Naive thymus-derived CD4-positive, alpha-beta T cell (primary cell): ENCODE measurements at regions not wholly inside any gene's neighbourhood (a gene's known extent, or its start where the extent isn't known, plus 50 kb on each side); places are given as distances from the start of the nearest gene placed in this dataset.
A peak's percentile ranks its signal among the peaks of the same experiment; 100 is the strongest.
"Not testable (repeated sequence)": the region's sequence is repeated elsewhere in the genome, so short reads cannot be mapped to it uniquely, and the experiment has no call there.

ENCODE experiments used
- ATAC-seq: fragments of 150-1000 bp; cut with Tn5 transposase; 2 replicates; pipeline ENCODE4 v1.10.0; 2021; ENCODE audit warnings: mild to moderate bottlenecking, moderate library complexity
- CTCF ChIA-PET: fragments of 350-600 bp; sonication (Branson Sonifier 250); formaldehyde crosslinking; loops from one replicate; lab custom pipeline; 2021; ENCODE audit warnings: antibody characterized with exemption; lab: Charles Lee
- POLR2A ChIA-PET: fragments of 350-600 bp; sonication (Branson Sonifier 250); formaldehyde crosslinking; loops from one replicate; lab custom pipeline; 2021; ENCODE audit warnings: antibody characterized with exemption, inconsistent platforms; lab: Charles Lee
- DNase-seq, 9 donors: peaks; one replicate each; pipeline versions ENCODE4 v3.0.0 to v3.0.0-alpha.2; 2020 to 2022; ENCODE audit warnings: mixed read lengths in 1 of 9
- H3K27ac ChIP-seq: one replicate; pipeline ENCODE4 v1.7.0; 2013; ENCODE audit warnings: mild to moderate bottlenecking, low read depth, low read length, moderate library complexity
- H3K27me3 ChIP-seq, 2 donors: one replicate each; pipeline ENCODE4 v1.7.0; 2013; ENCODE audit warnings: low read length in 2 of 2, mild to moderate bottlenecking in 2 of 2, moderate library complexity in 2 of 2; ENCODE audit not compliant: control insufficient read depth in 2 of 2, insufficient read depth in 2 of 2
- H3K36me3 ChIP-seq, 3 experiments: 1 replicate in 2 of 3; 2 replicates in 1 of 3; pipeline ENCODE4 v1.7.0; 2013; ENCODE audit warnings: low read length in 3 of 3, mild to moderate bottlenecking in 3 of 3, moderate library complexity in 1 of 3; ENCODE audit not compliant: insufficient read depth in 3 of 3, control insufficient read depth in 2 of 3
- H3K4me1 ChIP-seq, 2 donors: one replicate each; pipeline ENCODE4 v1.7.0; 2013; ENCODE audit warnings: low read length in 2 of 2, mild to moderate bottlenecking in 2 of 2, moderate library complexity in 1 of 2; ENCODE audit not compliant: control insufficient read depth in 2 of 2, insufficient read depth in 2 of 2
- H3K4me3 ChIP-seq: 2 replicates; pipeline ENCODE4 v1.7.0; 2013; ENCODE audit warnings: mild to moderate bottlenecking, low read length
- H3K9me3 ChIP-seq, 3 experiments: 1 replicate in 2 of 3; 2 replicates in 1 of 3; pipeline ENCODE4 v1.7.0; 2013; ENCODE audit warnings: low read length in 3 of 3; ENCODE audit not compliant: control insufficient read depth in 2 of 3
- H3K27ac Mint-ChIP-seq, 9 donors: one replicate each; pipeline ENCODE4 v1.8.0; 2020 to 2022; ENCODE audit warnings: mixed read lengths in 9 of 9, mild to moderate bottlenecking in 8 of 9, moderate library complexity in 5 of 9, inconsistent platforms in 2 of 9
- H3K27me3 Mint-ChIP-seq, 5 donors: one replicate each; pipeline ENCODE4 v1.8.0; 2021 to 2022; ENCODE audit warnings: mixed read lengths in 5 of 5, mild to moderate bottlenecking in 1 of 5
- H3K36me3 Mint-ChIP-seq, 5 donors: one replicate each; pipeline ENCODE4 v1.8.0; 2020 to 2022; ENCODE audit warnings: mixed read lengths in 5 of 5, mild to moderate bottlenecking in 3 of 5, inconsistent platforms in 1 of 5
- H3K4me1 Mint-ChIP-seq, 7 donors: one replicate each; pipeline ENCODE4 v1.8.0; 2020 to 2022; ENCODE audit warnings: mixed read lengths in 7 of 7, mild to moderate bottlenecking in 3 of 7, inconsistent platforms in 1 of 7
- H3K4me3 Mint-ChIP-seq, 10 donors: one replicate each; pipeline ENCODE4 v1.8.0; 2020 to 2022; ENCODE audit warnings: mild to moderate bottlenecking in 10 of 10, mixed read lengths in 10 of 10, moderate library complexity in 6 of 10, inconsistent platforms in 2 of 10
- H3K9me3 Mint-ChIP-seq, 11 donors: one replicate each; pipeline ENCODE4 v1.8.0; 2020 to 2022; ENCODE audit warnings: mixed read lengths in 11 of 11, mild to moderate bottlenecking in 4 of 11, inconsistent platforms in 1 of 11, moderate library complexity in 1 of 11
- intact Hi-C, 2 donors: fragments of 100-400 bp; cut with micrococcal nuclease; formaldehyde crosslinking; loops; one replicate each; pipeline ENCODE4 v1.15.1; 2023

GRCh38 chr7:46751927-46752723, 829.8 kb downstream of the TNS3 start:
- H3K36me3 Mint-ChIP-seq, H3K27ac Mint-ChIP-seq, DNase-seq, H3K36me3 ChIP-seq, POLR2A ChIA-PET, H3K4me1 Mint-ChIP-seq, H3K4me3 Mint-ChIP-seq, H3K9me3 ChIP-seq, ATAC-seq, H3K4me1 ChIP-seq, intact Hi-C loops, H3K27me3 ChIP-seq, H3K27ac ChIP-seq, H3K4me3 ChIP-seq, CTCF ChIA-PET, H3K27me3 Mint-ChIP-seq: not testable (repeated sequence)
- H3K9me3 Mint-ChIP-seq, result peaks cover 0 to 11% (median 5%) of the 10 kb centered on the region in 11 donors

- Mint-ChIP-seq H3K4me3 (no peak overlapping the region), H3K36me3 (no peaks in the 10 kb centered on the region), H3K9me3 (peaks cover 0 to 11% (median 5%) of the 10 kb centered on the region in 11 donors), H3K27ac (no peak overlapping the region), H3K4me1 (peaks cover 0 to 2% (median 0%) of the 10 kb centered on the region in 7 donors), H3K27me3 (peaks cover 0 to 4% (median 0%) of the 10 kb centered on the region in 5 donors)
- intact Hi-C loops, result no loop called here
- no peak overlapping the region for H3K27ac ChIP-seq
- DNase-seq (no peak), ATAC-seq (no peak)
- POLR2A ChIA-PET, result no interaction called here
- no peak overlapping the region for H3K4me3 ChIP-seq
- CTCF ChIA-PET, result no interaction called here
- H3K36me3 ChIP-seq, result no peaks in the 10 kb centered on the region
- H3K4me1 ChIP-seq, result no peaks in the 10 kb centered on the region
- no peaks in the 10 kb centered on the region for H3K9me3 ChIP-seq
- no peaks in the 10 kb centered on the region for H3K27me3 ChIP-seq
Measured at GRCh38 chr7:46751471-46751870, 830.4 kb upstream of the IGFBP3 start.

GRCh38 chr7:46750321-46750865, 829.3 kb upstream of the IGFBP3 start:
- no peak for ATAC-seq
- no peak overlapping the region for H3K4me3 ChIP-seq
- no peaks in the 10 kb centered on the region for H3K9me3 ChIP-seq

GRCh38 chr7:46747869-46748576, 827.0 kb upstream of the IGFBP3 start:
- no peaks in the 10 kb centered on the region for H3K36me3 ChIP-seq
- ChIA-PET POLR2A (no interaction called here), CTCF (no interaction called here)
- no peak overlapping the region for H3K27ac Mint-ChIP-seq
- H3K9me3 Mint-ChIP-seq, result peaks cover 0 to 12% (median 4%) of the 10 kb centered on the region in 11 donors
- no peaks in the 10 kb centered on the region for H3K36me3 Mint-ChIP-seq
- H3K27ac ChIP-seq, result no peak overlapping the region
- no peaks in the 10 kb centered on the region for H3K9me3 ChIP-seq
- H3K27me3 Mint-ChIP-seq, result peaks cover 0 to 4% (median 0%) of the 10 kb centered on the region in 5 donors
- ATAC-seq (no peak), DNase-seq (no peak)
- peaks cover 0 to 2% (median 0%) of the 10 kb centered on the region in 7 donors for H3K4me1 Mint-ChIP-seq
- intact Hi-C loops, result no loop called here
- H3K27me3 ChIP-seq, result no peaks in the 10 kb centered on the region
- H3K4me3 ChIP-seq, result no peak overlapping the region
- H3K4me1 ChIP-seq, result no peaks in the 10 kb centered on the region
- H3K4me3 Mint-ChIP-seq, result no peak overlapping the region

More at GRCh38 chr7:46750321-46750865, 829.3 kb upstream of the IGFBP3 start:
- Histone ChIP-seq H3K27ac (no peak overlapping the region), H3K36me3 (no peaks in the 10 kb centered on the region), H3K27me3 (no peaks in the 10 kb centered on the region), H3K4me1 (no peaks in the 10 kb centered on the region)
- ChIA-PET POLR2A (no interaction called here), CTCF (no interaction called here)
- Mint-ChIP-seq H3K4me1 (peaks cover 0 to 2% (median 0%) of the 10 kb centered on the region in 7 donors), H3K27me3 (peaks cover 0 to 4% (median 0%) of the 10 kb centered on the region in 5 donors), H3K4me3 (no peak overlapping the region), H3K36me3 (no peaks in the 10 kb centered on the region), H3K9me3 (peaks cover 0 to 14% (median 5%) of the 10 kb centered on the region in 11 donors), H3K27ac (no peak overlapping the region)
- intact Hi-C loops, result no loop called here
- no peak for DNase-seq

GRCh38 chr7:46746695-46747687, 825.9 kb upstream of the IGFBP3 start:
- ATAC-seq (no peak), DNase-seq (no peak)
- Mint-ChIP-seq H3K4me3 (peak overlapping the region in 1 of 10 donors; percentile 20), H3K27me3 (peaks cover 0 to 4% (median 0%) of the 10 kb centered on the region in 5 donors), H3K9me3 (peaks cover 0 to 12% (median 4%) of the 10 kb centered on the region in 11 donors), H3K36me3 (no peaks in the 10 kb centered on the region), H3K27ac (no peak overlapping the region), H3K4me1 (peaks cover 0 to 2% (median 0%) of the 10 kb centered on the region in 7 donors)
- Histone ChIP-seq H3K27ac (no peak overlapping the region), H3K4me3 (no peak overlapping the region), H3K36me3 (no peaks in the 10 kb centered on the region), H3K27me3 (no peaks in the 10 kb centered on the region), H3K4me1 (no peaks in the 10 kb centered on the region), H3K9me3 (no peaks in the 10 kb centered on the region)
- CTCF ChIA-PET, result no interaction called here
- POLR2A ChIA-PET, result no interaction called here
- intact Hi-C loops, result no loop called here

- H3K4me3 ChIP-seq, result no peak overlapping the region
- ATAC-seq (no peak), DNase-seq (no peak)
- POLR2A ChIA-PET, result no interaction called here
- no peaks in the 10 kb centered on the region for H3K9me3 ChIP-seq
- no peaks in the 10 kb centered on the region for H3K27me3 Mint-ChIP-seq
- no peaks in the 10 kb centered on the region for H3K4me1 ChIP-seq
- CTCF ChIA-PET, result no interaction called here
- no peaks in the 10 kb centered on the region for H3K36me3 ChIP-seq
- peaks cover 0 to 12% (median 4%) of the 10 kb centered on the region in 11 donors for H3K9me3 Mint-ChIP-seq
- peaks cover 0 to 2% (median 0%) of the 10 kb centered on the region in 7 donors for H3K4me1 Mint-ChIP-seq
- H3K27ac ChIP-seq, result no peak overlapping the region
- H3K36me3 Mint-ChIP-seq, result no peaks in the 10 kb centered on the region
- no peak overlapping the region for H3K27ac Mint-ChIP-seq
- intact Hi-C loops, result no loop called here
- H3K27me3 ChIP-seq, result no peaks in the 10 kb centered on the region
- no peak overlapping the region for H3K4me3 Mint-ChIP-seq
Measured at GRCh38 chr7:46745707-46746090, 824.6 kb upstream of the IGFBP3 start.
